Activated CD4-positive, alpha-beta T cell treated with anti-CD3 and anti-CD28 coated beads, Interleukin-2, amount 10 ng/mL, durations not matched to agents 7 days and 5 days (primary cell): ENCODE measurements at regions not wholly inside any gene's neighbourhood (a gene's known extent, or its start where the extent isn't known, plus 50 kb on each side); places are given as distances from the start of the nearest gene placed in this dataset.

ENCODE experiments used
- CTCF ChIA-PET: fragments of 350-600 bp; sonication (Branson Sonifier 250); formaldehyde crosslinking; loops from one replicate; lab custom pipeline; 2021; ENCODE audit warnings: antibody characterized with exemption; lab: Charles Lee
- POLR2A ChIA-PET: fragments of 350-600 bp; sonication (Branson Sonifier 250); formaldehyde crosslinking; loops from one replicate; lab custom pipeline; 2021; ENCODE audit warnings: antibody characterized with exemption; lab: Charles Lee
- DNase-seq: peaks from one replicate; pipeline ENCODE4 v3.0.0-alpha.2; 2020
- H3K27ac Mint-ChIP-seq: one replicate; pipeline ENCODE4 v1.8.0; 2021; ENCODE audit warnings: mild to moderate bottlenecking, moderate library complexity, mixed read lengths
- H3K27me3 Mint-ChIP-seq: one replicate; pipeline ENCODE4 v1.8.0; 2021; ENCODE audit warnings: mixed read lengths
- H3K36me3 Mint-ChIP-seq: one replicate; pipeline ENCODE4 v1.8.0; 2021; ENCODE audit warnings: low read depth, mixed read lengths
- H3K4me1 Mint-ChIP-seq: one replicate; pipeline ENCODE4 v1.8.0; 2021; ENCODE audit warnings: mixed read lengths
- H3K4me3 Mint-ChIP-seq: one replicate; pipeline ENCODE4 v1.8.0; 2021; ENCODE audit warnings: mild to moderate bottlenecking, moderate library complexity, mixed read lengths
- H3K9me3 Mint-ChIP-seq: one replicate; pipeline ENCODE4 v1.8.0; 2021; ENCODE audit warnings: mixed read lengths

GRCh38 chr16:48919791-48920190 is 309.8 kb upstream of the N4BP1 start:
- ChIA-PET POLR2A (no interaction called here), CTCF (no interaction called here)
- no peaks in the 10 kb centered on the region for H3K4me1 Mint-ChIP-seq
- DNase-seq: no peak
- H3K27ac Mint-ChIP-seq: no peak overlapping the region
- H3K4me3 Mint-ChIP-seq: no peak overlapping the region
- no peaks in the 10 kb centered on the region for H3K9me3 Mint-ChIP-seq
- H3K36me3 Mint-ChIP-seq: no peaks in the 10 kb centered on the region
- H3K27me3 Mint-ChIP-seq: no peaks in the 10 kb centered on the region

- POLR2A ChIA-PET: no interaction called here
- CTCF ChIA-PET: no interaction called here
- no peak overlapping the region for H3K27ac Mint-ChIP-seq
- H3K9me3 Mint-ChIP-seq: no peaks in the 10 kb centered on the region
- DNase-seq: no peak
- H3K4me1 Mint-ChIP-seq: no peaks in the 10 kb centered on the region
- H3K4me3 Mint-ChIP-seq: no peak overlapping the region
- no peaks in the 10 kb centered on the region for H3K36me3 Mint-ChIP-seq
- H3K27me3 Mint-ChIP-seq: no peaks in the 10 kb centered on the region
These were observed 308.7 kb upstream of the N4BP1 start for GRCh38 chr16:48918520-48919258.

- Mint-ChIP-seq H3K27ac (no peak overlapping the region), H3K27me3 (no peaks in the 10 kb centered on the region), H3K4me1 (no peaks in the 10 kb centered on the region), H3K36me3 (no peaks in the 10 kb centered on the region), H3K9me3 (no peaks in the 10 kb centered on the region), H3K4me3 (no peak overlapping the region)
- no peak for DNase-seq
- ChIA-PET CTCF (no interaction called here), POLR2A (no interaction called here)
These were observed 306.6 kb upstream of the N4BP1 start for GRCh38 chr16:48916566-48916965.

GRCh38 chr16:48914070-48914469 is 304.1 kb upstream of the N4BP1 start:
- DNase-seq: no peak
- POLR2A ChIA-PET: no interaction called here
- no peaks in the 10 kb centered on the region for H3K27me3 Mint-ChIP-seq
- no peak overlapping the region for H3K4me3 Mint-ChIP-seq
- H3K36me3 Mint-ChIP-seq: no peaks in the 10 kb centered on the region
- no peak overlapping the region for H3K27ac Mint-ChIP-seq
- H3K9me3 Mint-ChIP-seq: no peaks in the 10 kb centered on the region
- CTCF ChIA-PET: no interaction called here
- no peaks in the 10 kb centered on the region for H3K4me1 Mint-ChIP-seq

GRCh38 chr16:48913384-48913783 is 303.4 kb upstream of the N4BP1 start:
- Mint-ChIP-seq H3K27me3 (no peaks in the 10 kb centered on the region), H3K9me3 (no peaks in the 10 kb centered on the region), H3K4me1 (no peaks in the 10 kb centered on the region), H3K27ac (no peak overlapping the region), H3K36me3 (no peaks in the 10 kb centered on the region), H3K4me3 (no peak overlapping the region)
- ChIA-PET POLR2A (no interaction called here), CTCF (no interaction called here)
- no peak for DNase-seq

GRCh38 chr16:48912360-48912759 is 302.4 kb upstream of the N4BP1 start:
- H3K9me3 Mint-ChIP-seq: no peaks in the 10 kb centered on the region
- CTCF ChIA-PET: no interaction called here

GRCh38 chr16:48911700-48912099 is 301.7 kb upstream of the N4BP1 start:
- CTCF ChIA-PET: no interaction called here
- no peaks in the 10 kb centered on the region for H3K36me3 Mint-ChIP-seq
- no peaks in the 10 kb centered on the region for H3K27me3 Mint-ChIP-seq
- no peak for DNase-seq
- POLR2A ChIA-PET: no interaction called here
- no peaks in the 10 kb centered on the region for H3K9me3 Mint-ChIP-seq
- no peak overlapping the region for H3K27ac Mint-ChIP-seq
- no peaks in the 10 kb centered on the region for H3K4me1 Mint-ChIP-seq
- H3K4me3 Mint-ChIP-seq: no peak overlapping the region

More at GRCh38 chr16:48912360-48912759, 302.4 kb upstream of the N4BP1 start:
- DNase-seq: no peak
- H3K27me3 Mint-ChIP-seq: no peaks in the 10 kb centered on the region
- H3K36me3 Mint-ChIP-seq: no peaks in the 10 kb centered on the region
- H3K27ac Mint-ChIP-seq: no peak overlapping the region
- POLR2A ChIA-PET: no interaction called here
- H3K4me1 Mint-ChIP-seq: no peaks in the 10 kb centered on the region
- no peak overlapping the region for H3K4me3 Mint-ChIP-seq

GRCh38 chr16:48910214-48910613 is 300.2 kb upstream of the N4BP1 start:
- no peak overlapping the region for H3K4me3 Mint-ChIP-seq
- no peaks in the 10 kb centered on the region for H3K4me1 Mint-ChIP-seq
- H3K27ac Mint-ChIP-seq: no peak overlapping the region
- no peaks in the 10 kb centered on the region for H3K36me3 Mint-ChIP-seq
- POLR2A ChIA-PET: no interaction called here
- no peak for DNase-seq
- CTCF ChIA-PET: no interaction called here
- H3K9me3 Mint-ChIP-seq: no peaks in the 10 kb centered on the region
- no peaks in the 10 kb centered on the region for H3K27me3 Mint-ChIP-seq

GRCh38 chr16:48909231-48909630 is 299.3 kb upstream of the N4BP1 start:
- Mint-ChIP-seq H3K36me3 (no peaks in the 10 kb centered on the region), H3K4me1 (no peaks in the 10 kb centered on the region), H3K27ac (no peak overlapping the region), H3K9me3 (no peaks in the 10 kb centered on the region), H3K27me3 (no peaks in the 10 kb centered on the region), H3K4me3 (no peak overlapping the region)
- ChIA-PET POLR2A (no interaction called here), CTCF (no interaction called here)
- DNase-seq: no peak

GRCh38 chr16:48907906-48908634 is 298.1 kb upstream of the N4BP1 start:
- Mint-ChIP-seq H3K27me3 (no peaks in the 10 kb centered on the region), H3K27ac (no peak overlapping the region), H3K9me3 (no peaks in the 10 kb centered on the region), H3K4me1 (no peaks in the 10 kb centered on the region), H3K36me3 (no peaks in the 10 kb centered on the region), H3K4me3 (no peak overlapping the region)
- CTCF ChIA-PET: no interaction called here
- no peak for DNase-seq
- POLR2A ChIA-PET: no interaction called here

GRCh38 chr16:48905632-48906505 is 295.9 kb upstream of the N4BP1 start:
- H3K4me1 Mint-ChIP-seq: no peaks in the 10 kb centered on the region
- H3K4me3 Mint-ChIP-seq: no peak overlapping the region
- H3K27me3 Mint-ChIP-seq: no peaks in the 10 kb centered on the region
- H3K36me3 Mint-ChIP-seq: no peaks in the 10 kb centered on the region
- DNase-seq: no peak
- no peaks in the 10 kb centered on the region for H3K9me3 Mint-ChIP-seq
- POLR2A ChIA-PET: no interaction called here
- CTCF ChIA-PET: interaction anchor here (1.1 kb wide), 1 partner anchor 30 kb away, joined by 3 read pairs; no protein-coding TSS in a partner anchor
- H3K27ac Mint-ChIP-seq: no peak overlapping the region

- H3K4me1 Mint-ChIP-seq: no peaks in the 10 kb centered on the region
- H3K27ac Mint-ChIP-seq: no peak overlapping the region
- ChIA-PET POLR2A (no interaction called here), CTCF (no interaction called here)
- H3K4me3 Mint-ChIP-seq: no peak overlapping the region
- no peaks in the 10 kb centered on the region for H3K36me3 Mint-ChIP-seq
- no peaks in the 10 kb centered on the region for H3K27me3 Mint-ChIP-seq
- DNase-seq: no peak
- no peaks in the 10 kb centered on the region for H3K9me3 Mint-ChIP-seq
These were observed 294.4 kb upstream of the N4BP1 start for GRCh38 chr16:48904333-48904732.

- H3K27me3 Mint-ChIP-seq: no peaks in the 10 kb centered on the region
- no peaks in the 10 kb centered on the region for H3K4me1 Mint-ChIP-seq
- H3K27ac Mint-ChIP-seq: no peak overlapping the region
- H3K9me3 Mint-ChIP-seq: no peaks in the 10 kb centered on the region
- H3K4me3 Mint-ChIP-seq: no peak overlapping the region
- ChIA-PET POLR2A (no interaction called here), CTCF (no interaction called here)
- DNase-seq: no peak
- no peaks in the 10 kb centered on the region for H3K36me3 Mint-ChIP-seq
These were observed 293.1 kb upstream of the N4BP1 start for GRCh38 chr16:48903039-48903438.
